Mesothelial cell of epicardium (in vitro differentiated cells): ENCODE measurements at regions not wholly inside any gene's neighbourhood (a gene's known extent, or its start where the extent isn't known, plus 50 kb on each side); places are given as distances from the start of the nearest gene placed in this dataset.

Source experiments
- DNase-seq, 2 experiments: peaks; one replicate each; pipeline ENCODE4 v3.0.0; 2021; ENCODE audit warnings: low spot score in 2 of 2; ENCODE audit not compliant: unreplicated experiment in 2 of 2
- H3K27ac Mint-ChIP-seq: 2 replicates; pipeline ENCODE4 v1.8.0; 2021; ENCODE audit warnings: mixed read lengths
- H3K27me3 Mint-ChIP-seq: 2 replicates; pipeline ENCODE4 v1.8.0; 2021; ENCODE audit warnings: low read depth, mixed read lengths
- H3K36me3 Mint-ChIP-seq: 2 replicates; pipeline ENCODE4 v1.8.0; 2021; ENCODE audit warnings: mixed read lengths
- H3K4me1 Mint-ChIP-seq: 2 replicates; pipeline ENCODE4 v1.8.0; 2021; ENCODE audit warnings: mixed read lengths
- H3K4me3 Mint-ChIP-seq: 2 replicates; pipeline ENCODE4 v1.8.0; 2021; ENCODE audit warnings: mild to moderate bottlenecking, moderate library complexity, mixed read lengths
- H3K9me3 Mint-ChIP-seq: 2 replicates; pipeline ENCODE4 v1.8.0; 2021; ENCODE audit warnings: mixed read lengths
- CTCF ChIP-seq: fragments of 200-600 bp; sonication (generic); IDR thresholded peaks from one replicate; pipeline ENCODE4 v1.5.0; 2021; ENCODE audit warnings: antibody characterized with exemption; ENCODE audit not compliant: unreplicated experiment

- Mint-ChIP-seq H3K4me3 (no peak overlapping the region), H3K27ac (peak overlapping the region; percentile 85), H3K27me3 (no peaks in the 10 kb centered on the region), H3K4me1 (peaks cover 37% of the 10 kb centered on the region), H3K9me3 (no peaks in the 10 kb centered on the region), H3K36me3 (no peaks in the 10 kb centered on the region)
- no peak for TF ChIP-seq CTCF
- DNase-seq = no peak
These were observed 146.2 kb upstream of the NFIA start for GRCh38 chr1:60936163-60936562.

- no peak overlapping the region for H3K27ac Mint-ChIP-seq
- H3K9me3 Mint-ChIP-seq = no peaks in the 10 kb centered on the region
- no peak for DNase-seq
- no peak overlapping the region for H3K4me3 Mint-ChIP-seq
- H3K36me3 Mint-ChIP-seq = no peaks in the 10 kb centered on the region
- H3K27me3 Mint-ChIP-seq = no peaks in the 10 kb centered on the region
- H3K4me1 Mint-ChIP-seq = peaks cover 32% of the 10 kb centered on the region
- no peak for TF ChIP-seq CTCF
These were observed 146.7 kb upstream of the NFIA start for GRCh38 chr1:60935599-60936110.

GRCh38 chr1:60930130-60930529, 152.2 kb upstream of the NFIA start:
- peaks cover 21% of the 10 kb centered on the region for H3K4me1 Mint-ChIP-seq
- no peak for TF ChIP-seq CTCF
- DNase-seq = no peak
- no peaks in the 10 kb centered on the region for H3K27me3 Mint-ChIP-seq
- H3K9me3 Mint-ChIP-seq = no peaks in the 10 kb centered on the region
- no peak overlapping the region for H3K27ac Mint-ChIP-seq
- no peaks in the 10 kb centered on the region for H3K36me3 Mint-ChIP-seq
- H3K4me3 Mint-ChIP-seq = no peak overlapping the region

- no peak for TF ChIP-seq CTCF
- no peaks in the 10 kb centered on the region for H3K27me3 Mint-ChIP-seq
- H3K27ac Mint-ChIP-seq = peak overlapping the region; percentile 72
- H3K36me3 Mint-ChIP-seq = no peaks in the 10 kb centered on the region
- H3K9me3 Mint-ChIP-seq = no peaks in the 10 kb centered on the region
- H3K4me1 Mint-ChIP-seq = peaks cover 45% of the 10 kb centered on the region
- H3K4me3 Mint-ChIP-seq = peak overlapping the region; percentile 38
- DNase-seq = peak; percentile 26 to 47
These were observed 157.2 kb upstream of the NFIA start for GRCh38 chr1:60924964-60925798.

GRCh38 chr1:60924165-60924564, 158.2 kb upstream of the NFIA start:
- no peak for TF ChIP-seq CTCF
- DNase-seq = no peak
- H3K36me3 Mint-ChIP-seq = no peaks in the 10 kb centered on the region
- H3K27ac Mint-ChIP-seq = no peak overlapping the region
- no peaks in the 10 kb centered on the region for H3K9me3 Mint-ChIP-seq
- H3K4me1 Mint-ChIP-seq = peaks cover 45% of the 10 kb centered on the region
- H3K4me3 Mint-ChIP-seq = no peak overlapping the region
- H3K27me3 Mint-ChIP-seq = no peaks in the 10 kb centered on the region
